ENCODE measurements at regions not wholly inside any gene's neighbourhood (a gene's known extent, or its start where the extent isn't known, plus 50 kb on each side); places are given as distances from the start of the nearest gene placed in this dataset.

GRCh38 chr14:71331403-71331802, 424.1 kb downstream of the PCNX1 start:
- DNase-seq (ENCODE audit: low read depth) = no peak
- TF ChIP-seq CTCF (conservative IDR thresholded peaks at IDR 0.05; ENCODE audit: low read depth, low read length) = no peak
- no peak overlapping the region for H3K4me3 ChIP-seq (ENCODE audit: low read length)

GRCh38 chr14:71332476-71332875, 425.2 kb downstream of the PCNX1 start:
- no peak for TF ChIP-seq CTCF (conservative IDR thresholded peaks at IDR 0.05; ENCODE audit: low read depth, low read length)
- no peak for DNase-seq (ENCODE audit: low read depth)
- no peak overlapping the region for H3K4me3 ChIP-seq (ENCODE audit: low read length)

- TF ChIP-seq CTCF (conservative IDR thresholded peaks at IDR 0.05; ENCODE audit: low read depth, low read length) = no peak
- no peak for DNase-seq (ENCODE audit: low read depth)
- H3K4me3 ChIP-seq (ENCODE audit: low read length) = no peak overlapping the region
These were observed 426.4 kb downstream of the PCNX1 start for GRCh38 chr14:71333705-71334104.

GRCh38 chr14:71336489-71337192, 429.4 kb downstream of the PCNX1 start:
- no peak for TF ChIP-seq CTCF (conservative IDR thresholded peaks at IDR 0.05; ENCODE audit: low read depth, low read length)
- no peak overlapping the region for H3K4me3 ChIP-seq (ENCODE audit: low read length)
- DNase-seq (ENCODE audit: low read depth) = no peak

- no peak overlapping the region for H3K4me3 ChIP-seq (ENCODE audit: low read length)
- no peak for TF ChIP-seq CTCF (conservative IDR thresholded peaks at IDR 0.05; ENCODE audit: low read depth, low read length)
- no peak for DNase-seq (ENCODE audit: low read depth)
These were observed 430.9 kb downstream of the PCNX1 start for GRCh38 chr14:71338153-71338552.

GRCh38 chr14:71339650-71340415, 432.6 kb downstream of the PCNX1 start:
- H3K4me3 ChIP-seq (ENCODE audit: low read length) = no peak overlapping the region
- TF ChIP-seq CTCF (conservative IDR thresholded peaks at IDR 0.05; ENCODE audit: low read depth, low read length) = no peak
- DNase-seq (ENCODE audit: low read depth) = no peak

GRCh38 chr14:71341156-71341555, 433.9 kb downstream of the PCNX1 start:
- H3K4me3 ChIP-seq (ENCODE audit: low read length) = no peak overlapping the region
- no peak for TF ChIP-seq CTCF (conservative IDR thresholded peaks at IDR 0.05; ENCODE audit: low read depth, low read length)
- no peak for DNase-seq (ENCODE audit: low read depth)
